IMR-90 (cell line): ENCODE measurements at regions not wholly inside any gene's neighbourhood (a gene's known extent, or its start where the extent isn't known, plus 50 kb on each side); places are given as distances from the start of the nearest gene placed in this dataset.

ENCODE experiments used
- ATAC-seq: fragments of 200-7000 bp; cut with Tn5 transposase; 2 replicates; pipeline ENCODE4 v1.9.1; 2020; ENCODE audit warnings: low read depth, mild to moderate bottlenecking, moderate library complexity
- BruUV-seq: library from RNA; stranded (reverse); fragments of 400-500 nt; replicated peaks from 2 replicates; lab custom pipeline; 2021; lab: Mats Ljungman, UMichigan
- CTCF ChIA-PET: fragments of 300-600 bp; formaldehyde crosslinking; extraction: SDS; loops from one replicate; lab custom pipeline; 2021; ENCODE audit warnings: antibody characterized with exemption; lab: Yijun Ruan, JAX
- POLR2A ChIA-PET: fragments of 300-600 bp; sonication (Branson Sonifier 250); formaldehyde crosslinking; loops from one replicate; lab custom pipeline; 2022; ENCODE audit warnings: antibody characterized with exemption; ENCODE audit not compliant: unreplicated experiment; lab: Charles Lee
- DNase-seq: peaks from one replicate; pipeline ENCODE4 v3.0.0; 2013
- H2AFZ ChIP-seq: replicated peaks from 2 replicates; pipeline ENCODE3; 2013; ENCODE audit warnings: low read length, mild to moderate bottlenecking; ENCODE audit not compliant: poor library complexity
- H2AK5ac ChIP-seq: 2 replicates; pipeline ENCODE4 v1.6.1; 2013; ENCODE audit warnings: low read depth, low read length, inconsistent platforms
- H2AK9ac ChIP-seq: replicated peaks from 2 replicates; pipeline ENCODE3; 2013; ENCODE audit warnings: mild to moderate bottlenecking, low read depth, low read length, moderate library complexity; ENCODE audit not compliant: poor library complexity
- H2BK120ac ChIP-seq: 2 replicates; pipeline ENCODE4 v1.6.1; 2013; ENCODE audit warnings: low read depth, low read length, inconsistent platforms
- H2BK15ac ChIP-seq: 3 replicates; pipeline ENCODE4 v1.6.1; 2013; ENCODE audit warnings: low read depth, low read length, inconsistent platforms
- H2BK20ac ChIP-seq: 2 replicates; pipeline ENCODE4 v1.6.1; 2013; ENCODE audit warnings: low read depth, mild to moderate bottlenecking, inconsistent platforms, low read length, moderate library complexity
- H2BK5ac ChIP-seq: 2 replicates; pipeline ENCODE4 v1.6.1; 2013; ENCODE audit warnings: mild to moderate bottlenecking, low read depth, low read length, inconsistent platforms; ENCODE audit not compliant: poor library complexity, severe bottlenecking
- H3K14ac ChIP-seq: replicated peaks from 2 replicates; pipeline ENCODE4 v1.6.1; 2013; ENCODE audit warnings: low read depth, low read length, inconsistent platforms
- H3K18ac ChIP-seq: 2 replicates; pipeline ENCODE4 v1.6.1; 2013; ENCODE audit warnings: low read depth, low read length, control low read depth
- H3K23ac ChIP-seq: 2 replicates; pipeline ENCODE4 v1.6.1; 2013; ENCODE audit warnings: low read depth, low read length, inconsistent platforms
- H3K27ac ChIP-seq: 2 replicates; pipeline ENCODE4 v1.5.1; 2013; ENCODE audit warnings: mild to moderate bottlenecking, control low read depth, low read length; ENCODE audit not compliant: insufficient read depth
- H3K27me3 ChIP-seq: 2 replicates; pipeline ENCODE4 v1.6.1; 2013; ENCODE audit warnings: low read length; ENCODE audit not compliant: control insufficient read depth, insufficient read depth
- H3K36me3 ChIP-seq: 2 replicates; pipeline ENCODE4 v1.6.1; 2013; ENCODE audit warnings: low read length, mixed read lengths; ENCODE audit not compliant: control insufficient read depth, insufficient read depth
- H3K4ac ChIP-seq: 2 replicates; pipeline ENCODE4 v1.6.1; 2013; ENCODE audit warnings: low read depth, low read length, inconsistent platforms
- H3K4me1 ChIP-seq: 2 replicates; pipeline ENCODE4 v1.6.1; 2013; ENCODE audit warnings: low read length, mixed read lengths; ENCODE audit not compliant: control insufficient read depth, insufficient read depth
- H3K4me2 ChIP-seq: 2 replicates; pipeline ENCODE4 v1.6.1; 2013; ENCODE audit warnings: low read depth, mild to moderate bottlenecking, control low read depth, low read length, moderate library complexity
- H3K4me3 ChIP-seq: 2 replicates; pipeline ENCODE4 v1.5.1; 2013; ENCODE audit warnings: low read depth, mild to moderate bottlenecking, control low read depth, low read length, moderate library complexity; ENCODE audit not compliant: insufficient read depth
- H3K56ac ChIP-seq: 2 replicates; pipeline ENCODE4 v1.6.1; 2013; ENCODE audit warnings: low read length, inconsistent platforms; ENCODE audit not compliant: insufficient read depth; ENCODE audit errors: extremely low read depth
- H3K79me1 ChIP-seq, 2 experiments: 2 replicates each; pipeline ENCODE4 v1.6.1; 2013; ENCODE audit warnings: low read length in 2 of 2, inconsistent platforms in 1 of 2, low read depth in 1 of 2
- H3K9ac ChIP-seq: 2 replicates; pipeline ENCODE4 v1.6.1; 2013; ENCODE audit warnings: low read depth, low read length, control low read depth
- H3K9me1 ChIP-seq: 2 replicates; pipeline ENCODE4 v1.6.1; 2013; ENCODE audit warnings: low read length, inconsistent platforms; ENCODE audit not compliant: insufficient read depth
- H3K9me3 ChIP-seq: 2 replicates; pipeline ENCODE4 v1.6.1; 2013; ENCODE audit warnings: low read length; ENCODE audit not compliant: control insufficient read depth, insufficient read depth
- H4K20me1 ChIP-seq: 2 replicates; pipeline ENCODE4 v1.6.1; 2013; ENCODE audit warnings: low read length, inconsistent platforms; ENCODE audit not compliant: insufficient read depth
- H4K5ac ChIP-seq: 2 replicates; pipeline ENCODE4 v1.6.1; 2013; ENCODE audit warnings: mild to moderate bottlenecking, low read depth, low read length, control low read depth
- H4K8ac ChIP-seq, 2 experiments: 2 replicates each; pipeline ENCODE4 v1.6.1; 2013; ENCODE audit warnings: low read depth in 2 of 2, low read length in 2 of 2, control low read depth in 1 of 2, inconsistent platforms in 1 of 2
- H4K91ac ChIP-seq: 2 replicates; pipeline ENCODE4 v1.6.1; 2013; ENCODE audit warnings: low read depth, low read length, inconsistent platforms; ENCODE audit not compliant: insufficient read depth
- BHLHE40 ChIP-seq: fragments of 150-350 bp; IDR thresholded peaks from 2 replicates; pipeline ENCODE4 v1.6.1; 2016; ENCODE audit warnings: mild to moderate bottlenecking, low read depth, low read length
- CEBPB ChIP-seq: IDR thresholded peaks from 2 replicates; pipeline ENCODE4 v1.6.1; 2012; ENCODE audit warnings: low read depth, low read length, improper control_type of control experiment
- CHD1 ChIP-seq: IDR thresholded peaks from 2 replicates; pipeline ENCODE4 v1.6.1; 2012; ENCODE audit warnings: low read depth, low read length, improper control_type of control experiment
- ELK1 ChIP-seq: fragments of 150-350 bp; IDR thresholded peaks from 2 replicates; pipeline ENCODE4 v1.6.1; 2016; ENCODE audit warnings: low read depth, mild to moderate bottlenecking, low read length, moderate library complexity, borderline replicate concordance
- FOS ChIP-seq: fragments of 150-350 bp; IDR thresholded peaks from 2 replicates; pipeline ENCODE4 v1.6.1; 2016; ENCODE audit warnings: low read depth, low read length
- MAFK ChIP-seq: IDR thresholded peaks from 2 replicates; pipeline ENCODE4 v1.6.1; 2012; ENCODE audit warnings: low read depth, low read length, improper control_type of control experiment
- MAZ ChIP-seq: IDR thresholded peaks from 2 replicates; pipeline ENCODE4 v1.6.1; 2012; ENCODE audit warnings: low read depth, mild to moderate bottlenecking, low read length, improper control_type of control experiment, moderate library complexity, borderline replicate concordance
- MXI1 ChIP-seq: IDR thresholded peaks from 2 replicates; pipeline ENCODE4 v1.6.1; 2012; ENCODE audit warnings: low read depth, mild to moderate bottlenecking, low read length, moderate library complexity, borderline replicate concordance
- NFE2L2 ChIP-seq: fragments of 150-350 bp; IDR thresholded peaks from 2 replicates; pipeline ENCODE4 v1.6.1; 2016; ENCODE audit warnings: low read depth, mild to moderate bottlenecking, low read length
- POLR2A ChIP-seq: IDR thresholded peaks from 2 replicates; pipeline ENCODE4 v1.6.1; 2012; ENCODE audit warnings: mild to moderate bottlenecking, low read depth, low read length
- RAD21 ChIP-seq: IDR thresholded peaks from 2 replicates; pipeline ENCODE4 v1.6.1; 2012; ENCODE audit warnings: low read length, improper control_type of control experiment
- RCOR1 ChIP-seq: IDR thresholded peaks from 2 replicates; pipeline ENCODE4 v1.6.1; 2012; ENCODE audit warnings: mild to moderate bottlenecking, low read length, improper control_type of control experiment; ENCODE audit not compliant: insufficient replicate concordance
- RFX5 ChIP-seq: IDR thresholded peaks from 2 replicates; pipeline ENCODE4 v1.8.0; 2012; ENCODE audit warnings: low read depth, mild to moderate bottlenecking, low read length, moderate library complexity
- SMC3 ChIP-seq: fragments of 150-350 bp; IDR thresholded peaks from 2 replicates; pipeline ENCODE4 v1.6.1; 2016; ENCODE audit warnings: low read depth, mild to moderate bottlenecking, antibody characterized with exemption, low read length, moderate library complexity
- USF2 ChIP-seq: fragments of 150-350 bp; IDR thresholded peaks from 2 replicates; pipeline ENCODE4 v1.6.1; 2017; ENCODE audit warnings: mild to moderate bottlenecking, antibody characterized with exemption, low read length, low read depth
- WGBS, 2 experiments: methylation state at CpG; one replicate each; pipeline versions ENCODE4 v1.1.5 to v1.1.7; 2013; ENCODE audit warnings: missing lambda C conversion rate in 2 of 2; ENCODE audit not compliant: insufficient read length in 1 of 2; ENCODE audit errors: extremely low coverage in 2 of 2; 5-methylcytosine and 5-hydroxymethylcytosine counted together
- dilution Hi-C: fragments of 300-500 bp; cut with HindIII; formaldehyde crosslinking; loops from one replicate; pipeline ENCODE4 v1.14.3; 2018; ENCODE audit warnings: low sequenced_read_pairs; ENCODE audit not compliant: unreplicated experiment
- in situ Hi-C: fragments of 300-500 bp; cut with MboI; formaldehyde crosslinking; loops from 3 replicates; pipeline ENCODE4 v1.14.3; 2019; ENCODE audit warnings: low sequenced_read_pairs, inconsistent platforms, mixed read lengths
- intact Hi-C: fragments of 100-400 bp; cut with micrococcal nuclease; formaldehyde crosslinking; loops from 2 replicates; pipeline ENCODE4 v1.10.0; 2022
- TF ChIP-seq, protein P1 (sequence below): conservative IDR thresholded peaks from 2 replicates; pipeline ENCODE4 v1.5.1; 2012; ENCODE audit warnings: mild to moderate bottlenecking, low read depth, low read length, improper control_type of control experiment

GRCh38 chr18:66013969-66014368 lies 263.2 kb downstream of the CDH7 start:
- Histone ChIP-seq H3K79me1 (no peaks in the 10 kb centered on the region), H2BK120ac (no peak overlapping the region), H3K9me1 (no peaks in the 10 kb centered on the region), H3K4me1 (no peaks in the 10 kb centered on the region), H3K4ac (no peak overlapping the region), H4K91ac (no peak overlapping the region), H4K5ac (no peak overlapping the region), H4K8ac (no peak overlapping the region), H2AK9ac (no peak overlapping the region), H3K9ac (no peak overlapping the region), H2AFZ (no peak overlapping the region), H3K9me3 (peaks cover 8% of the 10 kb centered on the region; the same call in 1 of the 2 replicates), H3K4me3 (no peak overlapping the region), H3K14ac (no peak overlapping the region), H2BK20ac (no peak overlapping the region), H3K27ac (no peak overlapping the region), H3K27me3 (no peaks in the 10 kb centered on the region), H3K23ac (no peak overlapping the region), H3K56ac (no peak overlapping the region), H2BK15ac (no peak overlapping the region), H3K36me3 (no peaks in the 10 kb centered on the region), H2BK5ac (no peak overlapping the region), H2AK5ac (no peak overlapping the region), H3K18ac (no peak overlapping the region), H3K4me2 (no peak overlapping the region), H4K20me1 (no peaks in the 10 kb centered on the region)
- CTCF ChIA-PET: no interaction called here
- ATAC-seq: no peak
- WGBS, 2 experiments: no CpG with 5 or more reads among the region's 2 CpGs
- intact Hi-C loops (no loop called here), in situ Hi-C loops (no loop called here), dilution Hi-C loops (no loop called here)
- POLR2A ChIA-PET: no interaction called here
- no peak for TF ChIP-seq NFE2L2
- TF ChIP-seq CHD1: no peak
- no peak for TF ChIP-seq RCOR1
- TF ChIP-seq USF2: no peak
- TF ChIP-seq, protein P1, sequence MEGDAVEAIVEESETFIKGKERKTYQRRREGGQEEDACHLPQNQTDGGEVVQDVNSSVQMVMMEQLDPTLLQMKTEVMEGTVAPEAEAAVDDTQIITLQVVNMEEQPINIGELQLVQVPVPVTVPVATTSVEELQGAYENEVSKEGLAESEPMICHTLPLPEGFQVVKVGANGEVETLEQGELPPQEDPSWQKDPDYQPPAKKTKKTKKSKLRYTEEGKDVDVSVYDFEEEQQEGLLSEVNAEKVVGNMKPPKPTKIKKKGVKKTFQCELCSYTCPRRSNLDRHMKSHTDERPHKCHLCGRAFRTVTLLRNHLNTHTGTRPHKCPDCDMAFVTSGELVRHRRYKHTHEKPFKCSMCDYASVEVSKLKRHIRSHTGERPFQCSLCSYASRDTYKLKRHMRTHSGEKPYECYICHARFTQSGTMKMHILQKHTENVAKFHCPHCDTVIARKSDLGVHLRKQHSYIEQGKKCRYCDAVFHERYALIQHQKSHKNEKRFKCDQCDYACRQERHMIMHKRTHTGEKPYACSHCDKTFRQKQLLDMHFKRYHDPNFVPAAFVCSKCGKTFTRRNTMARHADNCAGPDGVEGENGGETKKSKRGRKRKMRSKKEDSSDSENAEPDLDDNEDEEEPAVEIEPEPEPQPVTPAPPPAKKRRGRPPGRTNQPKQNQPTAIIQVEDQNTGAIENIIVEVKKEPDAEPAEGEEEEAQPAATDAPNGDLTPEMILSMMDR: no peak
- no peak for TF ChIP-seq SMC3
- TF ChIP-seq RAD21: no peak
- no peak for TF ChIP-seq MAZ
- TF ChIP-seq POLR2A: no peak
- TF ChIP-seq MAFK: no peak
- no peak for TF ChIP-seq BHLHE40
- TF ChIP-seq MXI1: no peak
- TF ChIP-seq CEBPB: no peak
- TF ChIP-seq FOS: no peak
- TF ChIP-seq ELK1: no peak
- TF ChIP-seq RFX5: no peak
- DNase-seq: no peak
- BruUV-seq: no TSS peak
